ENCODE measurements at regions not wholly inside any gene's neighbourhood (a gene's known extent, or its start where the extent isn't known, plus 50 kb on each side); places are given as distances from the start of the nearest gene placed in this dataset.

DNA sequence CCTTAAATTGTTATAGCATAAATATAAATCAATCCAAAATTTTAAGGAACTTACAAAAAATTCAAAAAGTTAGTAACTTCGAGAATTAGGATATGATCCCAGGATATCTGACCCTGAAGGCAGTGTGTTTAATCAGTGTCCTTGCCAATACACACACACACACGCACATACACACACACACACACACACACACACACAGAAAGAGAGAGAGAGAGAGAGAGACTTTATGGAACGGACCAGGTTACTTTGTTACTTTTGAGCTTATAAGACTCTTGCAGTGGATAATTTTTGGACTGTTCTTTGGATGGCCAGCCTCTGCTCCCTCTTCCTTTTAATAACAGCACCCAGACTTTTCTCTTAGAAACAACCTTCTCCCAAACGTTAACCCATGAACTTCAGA is 322.9 kb downstream of the NFIB start:
- intact Hi-C loops (cut with micrococcal nuclease; ENCODE audit: unreplicated experiment), result no loop called here
- H4K20me1 ChIP-seq (ENCODE audit: insufficient read depth, low read length), result no peaks in the 10 kb centered on the region

DNA sequence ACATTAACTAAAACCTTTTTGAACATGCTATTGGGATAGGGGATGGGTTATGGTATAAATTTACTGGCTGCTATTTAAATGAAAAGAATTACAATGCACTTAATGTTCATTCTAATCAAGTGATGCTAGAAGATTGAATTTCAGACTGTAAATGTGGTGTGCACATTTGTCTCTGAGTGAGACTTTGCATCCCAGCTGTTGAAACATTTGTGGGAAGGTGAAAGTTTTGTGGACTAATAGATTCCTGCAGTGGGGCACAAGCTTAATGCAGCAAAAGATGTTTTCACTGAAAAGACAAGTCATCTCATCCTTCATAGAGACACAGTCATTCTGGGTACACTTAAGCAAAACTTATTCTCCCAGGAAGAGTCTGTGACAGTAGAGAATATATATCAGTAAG is 323.6 kb downstream of the NFIB start:
- TF ChIP-seq EZH2phosphoT487 (IDR thresholded peaks at IDR 0.05; ENCODE audit: borderline replicate concordance, low read depth, low read length), result no peak
- TF ChIP-seq, protein P1, sequence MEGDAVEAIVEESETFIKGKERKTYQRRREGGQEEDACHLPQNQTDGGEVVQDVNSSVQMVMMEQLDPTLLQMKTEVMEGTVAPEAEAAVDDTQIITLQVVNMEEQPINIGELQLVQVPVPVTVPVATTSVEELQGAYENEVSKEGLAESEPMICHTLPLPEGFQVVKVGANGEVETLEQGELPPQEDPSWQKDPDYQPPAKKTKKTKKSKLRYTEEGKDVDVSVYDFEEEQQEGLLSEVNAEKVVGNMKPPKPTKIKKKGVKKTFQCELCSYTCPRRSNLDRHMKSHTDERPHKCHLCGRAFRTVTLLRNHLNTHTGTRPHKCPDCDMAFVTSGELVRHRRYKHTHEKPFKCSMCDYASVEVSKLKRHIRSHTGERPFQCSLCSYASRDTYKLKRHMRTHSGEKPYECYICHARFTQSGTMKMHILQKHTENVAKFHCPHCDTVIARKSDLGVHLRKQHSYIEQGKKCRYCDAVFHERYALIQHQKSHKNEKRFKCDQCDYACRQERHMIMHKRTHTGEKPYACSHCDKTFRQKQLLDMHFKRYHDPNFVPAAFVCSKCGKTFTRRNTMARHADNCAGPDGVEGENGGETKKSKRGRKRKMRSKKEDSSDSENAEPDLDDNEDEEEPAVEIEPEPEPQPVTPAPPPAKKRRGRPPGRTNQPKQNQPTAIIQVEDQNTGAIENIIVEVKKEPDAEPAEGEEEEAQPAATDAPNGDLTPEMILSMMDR (conservative IDR thresholded peaks at IDR 0.05; ENCODE audit: low read length), result no peak
- no peak for DNase-seq (ENCODE audit: low spot score)
- Histone ChIP-seq H3K9me3 (ENCODE audit: low read length) (no peaks in the 10 kb centered on the region), H3K4me2 (ENCODE audit: low read length) (no peak overlapping the region), H3K36me3 (ENCODE audit: insufficient read depth, low read length) (no peaks in the 10 kb centered on the region), H3K79me2 (ENCODE audit: insufficient read depth, low read depth, low read length) (no peaks in the 10 kb centered on the region), H4K20me1 (ENCODE audit: insufficient read depth, low read length) (no peaks in the 10 kb centered on the region), H3K4me3 (ENCODE audit: low read depth, low read length, poor library complexity, severe bottlenecking) (no peak overlapping the region), H3K9me2 (ENCODE audit: insufficient read depth, low read length) (no peaks in the 10 kb centered on the region), H2AFZ (ENCODE audit: low read length) (no peak overlapping the region), H3K4me1 (ENCODE audit: insufficient read depth, low read length, poor library complexity, severe bottlenecking) (no peaks in the 10 kb centered on the region), H3K27ac (ENCODE audit: low read depth, low read length, poor library complexity, severe bottlenecking) (no peak overlapping the region)
- intact Hi-C loops (cut with micrococcal nuclease; ENCODE audit: unreplicated experiment), result no loop called here
- POLR2A ChIA-PET, result interaction anchor here (0.7 kb wide), 1 partner anchor 439 kb away, joined by 5 read pairs; no protein-coding TSS in a partner anchor
- CTCF ChIA-PET (ENCODE audit: unreplicated experiment), result no interaction called here
- no TSS peak for BruUV-seq (replicated peaks)

More for the DNA sequence above, 322.9 kb downstream of the NFIB start:
- H3K9me3 ChIP-seq (ENCODE audit: low read length), result no peaks in the 10 kb centered on the region
- DNase-seq (ENCODE audit: low spot score), result no peak
- no peaks in the 10 kb centered on the region for H3K79me2 ChIP-seq (ENCODE audit: insufficient read depth, low read depth, low read length)
- H3K4me3 ChIP-seq (ENCODE audit: low read depth, low read length, poor library complexity, severe bottlenecking), result no peak overlapping the region
- BruUV-seq (replicated peaks), result no TSS peak
- H3K9me2 ChIP-seq (ENCODE audit: insufficient read depth, low read length), result no peaks in the 10 kb centered on the region
- H3K27ac ChIP-seq (ENCODE audit: low read depth, low read length, poor library complexity, severe bottlenecking), result no peak overlapping the region
- H3K36me3 ChIP-seq (ENCODE audit: insufficient read depth, low read length), result no peaks in the 10 kb centered on the region
- ChIA-PET POLR2A (interaction anchor here (1.0 to 1.2 kb wide), 2 partner anchors 18 to 311 kb away, joined by 3 read pairs; no protein-coding TSS in a partner anchor), CTCF (ENCODE audit: unreplicated experiment) (no interaction called here)
- no peaks in the 10 kb centered on the region for H3K4me1 ChIP-seq (ENCODE audit: insufficient read depth, low read length, poor library complexity, severe bottlenecking)
- TF ChIP-seq, protein P1 (conservative IDR thresholded peaks at IDR 0.05; ENCODE audit: low read length), result no peak
- no peak overlapping the region for H3K4me2 ChIP-seq (ENCODE audit: low read length)
- no peak overlapping the region for H2AFZ ChIP-seq (ENCODE audit: low read length)

DNA sequence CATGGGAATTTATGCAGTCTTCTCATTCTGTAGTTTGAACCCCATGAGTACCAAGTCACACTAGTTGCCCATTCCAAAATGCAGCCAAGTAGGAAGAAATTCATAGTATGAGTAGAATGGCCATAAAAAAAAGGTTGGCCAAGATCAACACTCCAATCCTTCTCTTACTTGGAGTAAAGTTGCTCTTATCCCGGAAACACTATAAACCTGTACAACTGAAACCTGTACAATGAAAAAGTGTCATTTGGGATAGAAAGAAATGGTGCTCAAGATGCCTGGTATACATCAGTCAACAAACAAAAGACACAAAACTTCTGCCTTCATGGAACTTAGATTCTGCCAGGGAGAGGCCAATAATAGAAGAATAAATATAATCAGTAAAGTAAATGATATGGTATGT is 325.0 kb downstream of the NFIB start:
- Histone ChIP-seq H2AFZ (ENCODE audit: low read length) (no peak overlapping the region), H4K20me1 (ENCODE audit: insufficient read depth, low read length) (no peaks in the 10 kb centered on the region), H3K4me3 (ENCODE audit: low read depth, low read length, poor library complexity, severe bottlenecking) (no peak overlapping the region), H3K79me2 (ENCODE audit: insufficient read depth, low read depth, low read length) (no peaks in the 10 kb centered on the region), H3K36me3 (ENCODE audit: insufficient read depth, low read length) (no peaks in the 10 kb centered on the region), H3K4me2 (ENCODE audit: low read length) (no peak overlapping the region), H3K27ac (ENCODE audit: low read depth, low read length, poor library complexity, severe bottlenecking) (no peak overlapping the region), H3K4me1 (ENCODE audit: insufficient read depth, low read length, poor library complexity, severe bottlenecking) (no peaks in the 10 kb centered on the region), H3K9me2 (ENCODE audit: insufficient read depth, low read length) (no peaks in the 10 kb centered on the region), H3K9me3 (ENCODE audit: low read length) (no peaks in the 10 kb centered on the region)
- intact Hi-C loops (cut with micrococcal nuclease; ENCODE audit: unreplicated experiment), result no loop called here
- no peak for DNase-seq (ENCODE audit: low spot score)
- CTCF ChIA-PET (ENCODE audit: unreplicated experiment), result interaction anchor here (0.7 kb wide), 1 partner anchor 45 kb away, joined by 3 read pairs; no protein-coding TSS in a partner anchor
- BruUV-seq (replicated peaks), result no TSS peak
- POLR2A ChIA-PET, result interaction anchor here (0.7 kb wide), 1 partner anchor 1251 kb away, joined by 3 read pairs; no protein-coding TSS in a partner anchor
- TF ChIP-seq, protein P1 (conservative IDR thresholded peaks at IDR 0.05; ENCODE audit: low read length), result no peak
- no peak for TF ChIP-seq EZH2phosphoT487 (IDR thresholded peaks at IDR 0.05; ENCODE audit: borderline replicate concordance, low read depth, low read length)

Measured in OCI-LY7 (cell line).